DOHH2 (cell line): ENCODE measurements at regions not wholly inside any gene's neighbourhood (a gene's known extent, or its start where the extent isn't known, plus 50 kb on each side); places are given as distances from the start of the nearest gene placed in this dataset.

Source experiments
- H3F3A ChIP-seq: fragments of 200-600 bp; sonication (generic), shearing (Covaris generic); 2 replicates; pipeline ENCODE4 v1.6.0; 2016; ENCODE audit warnings: antibody characterized with exemption, mild to moderate bottlenecking; ENCODE audit not compliant: control insufficient read depth, insufficient read depth
- H3K27ac ChIP-seq: fragments of 200-600 bp; sonication (generic); 2 replicates; pipeline ENCODE4 v1.5.1; 2014; ENCODE audit warnings: low read depth, mild to moderate bottlenecking, low read length, moderate library complexity
- H3K27me3 ChIP-seq: fragments of 200-600 bp; sonication (generic); 2 replicates; pipeline ENCODE4 v1.6.1; 2014; ENCODE audit warnings: mild to moderate bottlenecking, low read length, mixed read lengths; ENCODE audit not compliant: control insufficient read depth
- H3K36me3 ChIP-seq: fragments of 200-600 bp; sonication (generic); 2 replicates; pipeline ENCODE4 v1.6.1; 2014; ENCODE audit warnings: mild to moderate bottlenecking, low read length, moderate library complexity, mixed read lengths; ENCODE audit not compliant: control insufficient read depth
- H3K4me1 ChIP-seq: fragments of 200-600 bp; sonication (generic); 2 replicates; pipeline ENCODE4 v1.6.1; 2014; ENCODE audit warnings: mild to moderate bottlenecking, low read length, mixed read lengths; ENCODE audit not compliant: control insufficient read depth
- H3K4me2 ChIP-seq: fragments of 200-600 bp; sonication (generic); 2 replicates; pipeline ENCODE4 v1.6.0; 2014; ENCODE audit warnings: mild to moderate bottlenecking, low read length, moderate library complexity
- H3K4me3 ChIP-seq: fragments of 200-600 bp; sonication (generic); 2 replicates; pipeline ENCODE4 v1.5.1; 2014; ENCODE audit warnings: mild to moderate bottlenecking, low read length, mixed read lengths
- H3K79me2 ChIP-seq: fragments of 200-600 bp; sonication (generic); 2 replicates; pipeline ENCODE4 v1.6.1; 2014; ENCODE audit warnings: mild to moderate bottlenecking, low read length, mixed read lengths; ENCODE audit not compliant: control insufficient read depth
- H3K9me2 ChIP-seq: fragments of 200-600 bp; sonication (generic); replicated peaks from 2 replicates; pipeline ENCODE4 v1.6.1; 2014; ENCODE audit warnings: mild to moderate bottlenecking, low read length, mixed read lengths; ENCODE audit not compliant: control insufficient read depth
- H3K9me3 ChIP-seq: fragments of 200-600 bp; sonication (generic); 2 replicates; pipeline ENCODE4 v1.6.1; 2014; ENCODE audit warnings: antibody characterized with exemption, low read length, mixed read lengths; ENCODE audit not compliant: control insufficient read depth, insufficient read depth
- H4K20me1 ChIP-seq: fragments of 200-600 bp; sonication (generic); 2 replicates; pipeline ENCODE4 v1.6.0; 2014; ENCODE audit warnings: low read depth, mild to moderate bottlenecking, antibody characterized with exemption, low read length, moderate library complexity; ENCODE audit not compliant: control insufficient read depth, insufficient read depth
- CTCF ChIP-seq: fragments of 200-600 bp; sonication (generic); IDR thresholded peaks from one replicate; pipeline ENCODE4 v1.5.1; 2014; ENCODE audit warnings: antibody characterized with exemption, mild to moderate bottlenecking, low read depth, low read length; ENCODE audit not compliant: poor library complexity, severe bottlenecking
- EZH2phosphoT487 ChIP-seq: fragments of 200-600 bp; sonication (generic); IDR thresholded peaks from 2 replicates; pipeline ENCODE4 v1.6.1; 2017; ENCODE audit warnings: borderline replicate concordance, mild to moderate bottlenecking, antibody characterized with exemption, low read length, moderate library complexity, mixed read lengths

- TF ChIP-seq EZH2phosphoT487 = no peak
- no peak for TF ChIP-seq CTCF
- no peak overlapping the region for H3K4me2 ChIP-seq
- H3K4me3 ChIP-seq = no peak overlapping the region
- H3K79me2 ChIP-seq = no peaks in the 10 kb centered on the region
- H3K27me3 ChIP-seq = no peaks in the 10 kb centered on the region
- no peaks in the 10 kb centered on the region for H3F3A ChIP-seq
- H3K9me3 ChIP-seq = no peaks in the 10 kb centered on the region
- H4K20me1 ChIP-seq = no peaks in the 10 kb centered on the region
- no peaks in the 10 kb centered on the region for H3K9me2 ChIP-seq
- no peaks in the 10 kb centered on the region for H3K36me3 ChIP-seq
- no peak overlapping the region for H3K27ac ChIP-seq
- no peaks in the 10 kb centered on the region for H3K4me1 ChIP-seq
Observed at GRCh38 chr6:92763680-92764079, 655.7 kb downstream of the EPHA7 start.

GRCh38 chr6:92763274-92763584 is 656.1 kb downstream of the EPHA7 start:
- no peaks in the 10 kb centered on the region for H3K27me3 ChIP-seq
- H3F3A ChIP-seq = no peaks in the 10 kb centered on the region
- H3K4me1 ChIP-seq = no peaks in the 10 kb centered on the region
- no peak for TF ChIP-seq EZH2phosphoT487
- TF ChIP-seq CTCF = no peak
- no peak overlapping the region for H3K4me3 ChIP-seq
- no peak overlapping the region for H3K27ac ChIP-seq
- no peaks in the 10 kb centered on the region for H3K9me3 ChIP-seq
- H4K20me1 ChIP-seq = no peaks in the 10 kb centered on the region
- no peaks in the 10 kb centered on the region for H3K9me2 ChIP-seq
- H3K79me2 ChIP-seq = no peaks in the 10 kb centered on the region
- H3K4me2 ChIP-seq = no peak overlapping the region
- H3K36me3 ChIP-seq = no peaks in the 10 kb centered on the region

GRCh38 chr6:92762443-92763273 is 656.7 kb downstream of the EPHA7 start:
- no peaks in the 10 kb centered on the region for H3K4me1 ChIP-seq
- no peaks in the 10 kb centered on the region for H3K9me3 ChIP-seq
- no peaks in the 10 kb centered on the region for H3K27me3 ChIP-seq
- no peak overlapping the region for H3K4me3 ChIP-seq
- no peak overlapping the region for H3K4me2 ChIP-seq
- no peaks in the 10 kb centered on the region for H4K20me1 ChIP-seq
- no peaks in the 10 kb centered on the region for H3K9me2 ChIP-seq
- no peak for TF ChIP-seq CTCF
- no peak for TF ChIP-seq EZH2phosphoT487
- no peak overlapping the region for H3K27ac ChIP-seq
- no peaks in the 10 kb centered on the region for H3F3A ChIP-seq
- H3K36me3 ChIP-seq = no peaks in the 10 kb centered on the region
- H3K79me2 ChIP-seq = no peaks in the 10 kb centered on the region
